Endodermal cell (in vitro differentiated cells): ENCODE measurements at regions not wholly inside any gene's neighbourhood (a gene's known extent, or its start where the extent isn't known, plus 50 kb on each side); places are given as distances from the start of the nearest gene placed in this dataset.

Experiments
- DNase-seq: peaks from one replicate; pipeline ENCODE4 v3.0.0-alpha.2; 2017
- H3K27ac ChIP-seq: 2 replicates; pipeline ENCODE4 v1.5.1; 2013; ENCODE audit warnings: mild to moderate bottlenecking, low read depth, low read length, moderate library complexity
- H3K27me3 ChIP-seq: 2 replicates; pipeline ENCODE4 v1.6.1; 2013; ENCODE audit warnings: mild to moderate bottlenecking, low read length, moderate library complexity; ENCODE audit not compliant: insufficient read depth, control insufficient read depth, poor library complexity, severe bottlenecking
- H3K36me3 ChIP-seq: 2 replicates; pipeline ENCODE4 v1.7.0; 2013; ENCODE audit warnings: mild to moderate bottlenecking, low read length, moderate library complexity; ENCODE audit not compliant: control insufficient read depth, insufficient read depth
- H3K4me1 ChIP-seq: one replicate; pipeline ENCODE4 v1.7.0; 2013; ENCODE audit warnings: low read length; ENCODE audit not compliant: control insufficient read depth, insufficient read depth
- H3K4me3 ChIP-seq: 2 replicates; pipeline ENCODE4 v1.5.1; 2013; ENCODE audit warnings: mild to moderate bottlenecking, low read length, moderate library complexity
- H3K9ac ChIP-seq: 2 replicates; pipeline ENCODE4 v1.6.1; 2013; ENCODE audit warnings: mild to moderate bottlenecking, low read length, moderate library complexity; ENCODE audit not compliant: poor library complexity, severe bottlenecking; ENCODE audit errors: extremely low read depth
- H3K9me3 ChIP-seq: 2 replicates; pipeline ENCODE4 v1.6.1; 2013; ENCODE audit warnings: mild to moderate bottlenecking, low read length, moderate library complexity; ENCODE audit not compliant: control insufficient read depth
- H3K27ac Mint-ChIP-seq: 2 replicates; pipeline ENCODE4 v1.8.0; 2020; ENCODE audit warnings: mixed read lengths
- H3K27me3 Mint-ChIP-seq: 2 replicates; pipeline ENCODE4 v1.8.0; 2021; ENCODE audit warnings: mild to moderate bottlenecking, mixed read lengths; ENCODE audit not compliant: insufficient read depth
- H3K36me3 Mint-ChIP-seq: 2 replicates; pipeline ENCODE4 v1.8.0; 2020; ENCODE audit warnings: low read depth, mixed read lengths
- H3K4me1 Mint-ChIP-seq: 2 replicates; pipeline ENCODE4 v1.8.0; 2020; ENCODE audit warnings: mixed read lengths
- H3K4me3 Mint-ChIP-seq: 2 replicates; pipeline ENCODE4 v1.8.0; 2020; ENCODE audit warnings: mild to moderate bottlenecking, moderate library complexity, mixed read lengths
- H3K9me3 Mint-ChIP-seq: 2 replicates; pipeline ENCODE4 v1.8.0; 2020; ENCODE audit warnings: mild to moderate bottlenecking, mixed read lengths
- WGBS, 2 experiments: methylation state at CpG; one replicate each; pipeline versions ENCODE4 v1.1.5 to v1.1.7; 2013; ENCODE audit warnings: missing lambda C conversion rate in 2 of 2, mixed read lengths in 1 of 2; ENCODE audit not compliant: insufficient coverage in 1 of 2, insufficient read length in 1 of 2; 5-methylcytosine and 5-hydroxymethylcytosine counted together
- TF ChIP-seq, protein P1 (sequence below): fragments of 200-600 bp; sonication (generic); conservative IDR thresholded peaks from 2 replicates; pipeline ENCODE4 v1.5.0; 2021; ENCODE audit warnings: antibody characterized with exemption, mild to moderate bottlenecking

DNA sequence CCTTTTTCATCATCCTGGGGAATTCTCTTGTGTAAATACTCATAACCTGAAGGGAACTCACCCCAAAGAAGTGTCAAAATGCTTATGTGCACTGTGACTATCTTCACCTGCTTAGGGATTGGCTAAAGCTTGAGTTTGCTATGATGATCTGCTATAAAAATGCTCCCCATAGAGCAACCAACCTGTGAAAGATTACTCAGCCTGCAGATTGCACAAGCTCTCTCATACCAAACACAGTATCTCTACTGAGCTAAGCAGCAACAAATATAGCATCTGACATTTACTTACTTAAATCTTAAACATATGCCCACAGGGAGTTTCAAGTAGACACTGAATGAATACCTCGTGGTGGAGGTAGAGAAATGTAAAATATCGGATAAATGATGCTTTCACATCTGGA is 725.8 kb downstream of the MRPL39 start:
- no peaks in the 10 kb centered on the region for H3K4me1 Mint-ChIP-seq
- Histone ChIP-seq H3K9ac (no peak overlapping the region), H3K27me3 (no peaks in the 10 kb centered on the region), H3K9me3 (peaks cover 12% of the 10 kb centered on the region), H3K27ac (no peak overlapping the region), H3K36me3 (no peaks in the 10 kb centered on the region), H3K4me1 (no peaks in the 10 kb centered on the region), H3K4me3 (no peak overlapping the region)
- no peak overlapping the region for H3K27ac Mint-ChIP-seq
- H3K36me3 Mint-ChIP-seq, result no peaks in the 10 kb centered on the region
- DNase-seq, result no peak
- peaks cover 39% of the 10 kb centered on the region for H3K9me3 Mint-ChIP-seq
- WGBS, 2 experiments, result 76 to 89% methylated on average over 1 to 2 of the region's 2 CpGs
- no peak overlapping the region for H3K4me3 Mint-ChIP-seq
- TF ChIP-seq, protein P1, sequence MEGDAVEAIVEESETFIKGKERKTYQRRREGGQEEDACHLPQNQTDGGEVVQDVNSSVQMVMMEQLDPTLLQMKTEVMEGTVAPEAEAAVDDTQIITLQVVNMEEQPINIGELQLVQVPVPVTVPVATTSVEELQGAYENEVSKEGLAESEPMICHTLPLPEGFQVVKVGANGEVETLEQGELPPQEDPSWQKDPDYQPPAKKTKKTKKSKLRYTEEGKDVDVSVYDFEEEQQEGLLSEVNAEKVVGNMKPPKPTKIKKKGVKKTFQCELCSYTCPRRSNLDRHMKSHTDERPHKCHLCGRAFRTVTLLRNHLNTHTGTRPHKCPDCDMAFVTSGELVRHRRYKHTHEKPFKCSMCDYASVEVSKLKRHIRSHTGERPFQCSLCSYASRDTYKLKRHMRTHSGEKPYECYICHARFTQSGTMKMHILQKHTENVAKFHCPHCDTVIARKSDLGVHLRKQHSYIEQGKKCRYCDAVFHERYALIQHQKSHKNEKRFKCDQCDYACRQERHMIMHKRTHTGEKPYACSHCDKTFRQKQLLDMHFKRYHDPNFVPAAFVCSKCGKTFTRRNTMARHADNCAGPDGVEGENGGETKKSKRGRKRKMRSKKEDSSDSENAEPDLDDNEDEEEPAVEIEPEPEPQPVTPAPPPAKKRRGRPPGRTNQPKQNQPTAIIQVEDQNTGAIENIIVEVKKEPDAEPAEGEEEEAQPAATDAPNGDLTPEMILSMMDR, result no peak
- no peaks in the 10 kb centered on the region for H3K27me3 Mint-ChIP-seq

DNA sequence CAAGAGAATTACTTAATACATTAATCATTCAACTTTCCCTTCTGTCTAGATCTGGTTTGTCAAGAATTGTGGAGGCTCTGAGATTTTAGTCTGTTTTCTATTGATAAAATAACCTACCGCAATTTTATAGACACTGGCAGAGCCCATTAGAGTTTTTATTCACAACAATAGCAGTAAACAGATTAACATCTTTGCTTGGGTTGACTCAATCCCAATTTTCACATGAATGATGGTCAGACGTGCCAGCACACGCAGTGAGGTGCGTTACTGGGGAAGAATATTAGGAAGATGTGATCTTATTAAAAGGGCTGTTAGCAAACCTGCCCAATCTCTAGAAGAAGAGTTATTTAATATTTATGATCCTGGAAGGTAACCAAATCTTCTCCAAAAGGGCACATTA is 736.6 kb downstream of the MRPL39 start:
- H3K4me1 ChIP-seq, result no peaks in the 10 kb centered on the region
- TF ChIP-seq, protein P1, result no peak
- H3K36me3 Mint-ChIP-seq, result no peaks in the 10 kb centered on the region
- H3K4me1 Mint-ChIP-seq, result no peaks in the 10 kb centered on the region
- no peak overlapping the region for H3K27ac ChIP-seq
- no peak overlapping the region for H3K4me3 Mint-ChIP-seq
- no peak for DNase-seq
- H3K27ac Mint-ChIP-seq, result no peak overlapping the region
- WGBS, 2 experiments, result 81 to 89% methylated on average over 3 to 4 of the region's 4 CpGs
- H3K4me3 ChIP-seq, result no peak overlapping the region
- H3K9me3 Mint-ChIP-seq, result peaks cover 37% of the 10 kb centered on the region
- H3K27me3 ChIP-seq, result no peaks in the 10 kb centered on the region
- no peaks in the 10 kb centered on the region for H3K27me3 Mint-ChIP-seq
- no peak overlapping the region for H3K9ac ChIP-seq
- no peaks in the 10 kb centered on the region for H3K36me3 ChIP-seq
- peaks cover 5% of the 10 kb centered on the region for H3K9me3 ChIP-seq

DNA sequence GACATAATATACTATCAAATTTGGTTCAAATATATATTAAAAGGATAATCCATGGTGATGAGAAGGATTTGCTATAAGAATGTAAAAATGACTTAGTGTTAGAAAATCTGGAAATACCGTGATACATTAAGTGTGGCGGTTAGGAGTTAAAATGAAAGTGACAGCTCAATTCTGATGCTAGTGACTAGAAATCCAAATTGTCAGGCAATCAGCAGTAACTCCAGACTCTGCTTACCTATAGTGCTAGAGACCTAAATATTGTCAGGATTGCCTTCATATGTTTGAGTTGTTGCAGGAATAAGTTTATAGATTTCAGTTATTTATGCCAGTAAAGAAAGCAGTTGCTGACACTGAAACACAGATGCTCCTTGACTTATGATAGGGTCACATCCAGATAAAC is 737.4 kb downstream of the MRPL39 start:
- Histone ChIP-seq H3K27me3 (no peaks in the 10 kb centered on the region), H3K27ac (no peak overlapping the region)
- H3K27me3 Mint-ChIP-seq, result no peaks in the 10 kb centered on the region

More for the DNA sequence above, 737.4 kb downstream of the MRPL39 start:
- DNase-seq, result no peak
- Mint-ChIP-seq H3K4me3 (no peak overlapping the region), H3K4me1 (no peaks in the 10 kb centered on the region), H3K36me3 (no peaks in the 10 kb centered on the region), H3K9me3 (peaks cover 37% of the 10 kb centered on the region), H3K27ac (no peak overlapping the region)
- 89 to 100% methylated on average over 2 of the region's 2 CpGs for WGBS, 2 experiments
- Histone ChIP-seq H3K9ac (no peak overlapping the region), H3K4me1 (no peaks in the 10 kb centered on the region), H3K9me3 (peaks cover 5% of the 10 kb centered on the region), H3K4me3 (no peak overlapping the region), H3K36me3 (no peaks in the 10 kb centered on the region)
- TF ChIP-seq, protein P1, result no peak
